ENCODE measurements at regions not wholly inside any gene's neighbourhood (a gene's known extent, or its start where the extent isn't known, plus 50 kb on each side); places are given as distances from the start of the nearest gene placed in this dataset.

GRCh38 chr20:40393197-40394079 lies 295.6 kb downstream of the MAFB start:
- DNase-seq (ENCODE audit: low spot score): no peak

GRCh38 chr20:40390654-40391053 lies 298.4 kb downstream of the MAFB start:
- DNase-seq (ENCODE audit: low spot score): no peak

DNA sequence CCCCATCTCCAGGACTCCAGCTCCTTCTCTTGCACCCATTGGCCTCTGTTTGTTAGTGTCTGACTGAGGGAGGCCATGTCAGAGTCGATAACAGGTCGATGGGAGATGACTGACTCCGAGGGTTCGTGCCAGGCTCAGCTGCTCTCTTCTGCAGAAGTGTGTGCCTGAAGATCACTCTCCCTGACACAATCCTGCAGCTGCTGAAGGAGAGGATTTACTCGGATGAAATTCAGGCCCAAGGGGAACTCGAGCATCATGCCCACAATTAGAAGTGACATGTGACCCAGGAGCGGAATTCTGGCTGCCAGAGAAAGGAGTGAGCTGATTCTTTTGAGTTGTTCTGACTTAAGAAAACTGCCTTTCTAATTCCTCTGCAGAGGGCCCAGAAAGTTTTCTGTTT lies 318.2 kb downstream of the MAFB start:
- DNase-seq (ENCODE audit: low spot score): no peak

GRCh38 chr20:40368876-40369275 lies 320.2 kb downstream of the MAFB start:
- no peak for DNase-seq (ENCODE audit: low spot score)

DNA sequence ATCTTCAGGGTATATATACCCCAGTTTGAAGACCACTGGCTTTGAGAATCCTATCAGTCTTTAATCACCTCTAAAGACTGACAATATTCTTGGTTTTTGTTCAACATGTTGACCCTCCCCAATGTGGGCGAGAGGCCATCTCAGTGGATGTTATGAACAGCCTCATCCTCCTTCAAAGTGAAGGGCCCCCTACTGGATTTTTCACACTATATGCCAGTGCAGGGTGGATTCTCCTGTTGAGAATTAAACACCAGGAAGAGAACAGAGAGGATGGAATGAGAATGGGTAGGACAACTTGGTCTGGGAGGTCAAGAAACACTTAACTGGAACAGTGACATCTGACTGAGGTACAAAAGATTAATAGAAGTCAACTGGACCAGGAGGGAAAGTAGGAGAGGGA lies 327.1 kb downstream of the MAFB start:
- DNase-seq (ENCODE audit: low spot score): no peak

DNA sequence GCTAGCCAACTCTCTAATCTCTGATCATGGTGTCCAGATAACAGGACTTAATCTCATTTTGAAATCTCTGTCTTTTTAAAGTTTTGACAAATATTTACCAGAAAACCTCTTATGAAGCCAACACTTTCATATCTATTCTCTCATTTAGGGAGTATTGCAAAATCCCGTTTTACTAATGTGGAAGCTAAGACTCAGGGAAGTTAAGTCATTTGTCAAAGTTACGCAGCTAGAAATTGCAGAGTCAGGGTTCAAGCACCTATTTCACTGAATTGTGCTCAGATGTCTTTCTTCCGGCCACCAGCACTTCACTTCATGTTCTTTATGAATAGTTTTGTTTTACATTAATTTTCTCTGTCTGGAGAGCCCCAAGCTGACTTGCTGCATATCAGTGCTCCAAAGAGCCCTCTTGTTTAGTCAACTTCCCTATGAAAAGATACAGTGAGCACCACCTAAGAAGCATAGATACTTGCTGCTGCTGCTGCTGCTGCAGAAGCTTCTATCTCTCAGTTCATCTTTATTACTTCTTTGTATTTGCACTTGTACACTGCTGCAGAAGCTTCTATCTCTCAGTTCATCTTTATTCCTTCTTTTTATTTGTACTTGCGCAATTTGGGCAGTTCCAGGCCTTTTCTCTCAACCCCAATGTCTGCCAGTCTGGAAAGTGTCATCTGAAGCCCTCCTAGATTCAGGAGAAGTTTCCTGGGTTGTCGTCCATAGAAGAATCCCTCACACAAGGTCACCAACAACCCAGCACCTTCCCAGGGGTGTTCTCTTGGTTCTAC lies 329.7 kb downstream of the MAFB start:
- no peak for DNase-seq (ENCODE audit: low spot score)

DNA sequence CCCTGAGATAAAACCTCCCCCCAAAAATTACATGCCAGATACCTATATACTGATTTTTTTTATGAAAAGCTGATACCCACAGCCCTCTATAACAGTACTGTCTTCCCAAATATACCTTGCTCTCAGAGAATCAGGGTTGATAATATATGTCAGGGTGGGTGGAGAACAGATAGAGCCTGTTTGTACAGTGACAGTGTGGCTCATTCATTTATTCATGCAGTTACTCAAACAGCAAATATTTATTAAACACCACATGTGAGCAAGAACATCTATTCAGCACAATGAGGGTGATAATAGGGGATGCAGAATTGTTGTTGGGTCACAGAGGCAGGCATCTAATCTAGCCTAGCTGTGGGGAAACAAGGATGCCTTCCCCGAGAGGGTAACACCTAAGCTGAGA lies 334.2 kb downstream of the MAFB start:
- no peak for DNase-seq (ENCODE audit: low spot score)

DNA sequence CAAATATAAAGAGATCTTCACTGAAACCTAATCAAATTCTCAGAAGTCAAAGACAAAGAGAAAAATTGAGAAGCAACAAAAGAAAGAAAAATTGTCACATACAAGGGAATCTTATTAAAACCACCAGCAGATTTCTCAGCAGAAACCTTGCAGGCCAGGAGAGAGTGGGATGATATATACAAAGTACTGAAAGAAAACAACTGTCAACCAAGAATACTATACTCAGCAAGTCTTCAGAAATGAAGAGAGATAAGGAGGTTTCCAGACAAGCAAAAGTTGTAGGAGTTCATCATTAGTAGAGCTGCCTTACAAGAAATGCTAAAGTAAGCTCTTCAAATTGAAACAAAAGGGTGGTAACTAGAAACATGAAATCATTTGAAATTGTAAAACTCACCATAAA lies 345.6 kb downstream of the MAFB start:
- no peak for DNase-seq (ENCODE audit: low spot score)

DNA sequence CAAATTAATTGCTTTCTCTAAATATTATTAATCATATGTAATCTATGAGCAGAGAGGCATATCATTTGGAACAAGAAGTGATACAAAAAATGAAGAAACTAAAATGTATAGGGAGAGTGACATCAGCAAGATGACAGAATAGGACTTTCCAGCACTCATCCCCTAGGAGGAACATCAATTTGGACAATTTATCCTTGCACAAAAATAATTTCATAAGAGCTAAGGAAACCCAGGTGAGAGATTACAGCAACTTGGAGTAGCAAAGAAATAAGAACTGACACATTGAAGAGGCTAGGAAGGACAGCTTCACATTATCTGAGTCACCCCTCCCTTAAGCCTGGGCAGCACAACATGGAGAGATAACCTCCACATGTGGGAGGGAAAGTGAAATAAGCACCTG lies 347.5 kb downstream of the MAFB start:
- no peak for DNase-seq (ENCODE audit: low spot score)

DNA sequence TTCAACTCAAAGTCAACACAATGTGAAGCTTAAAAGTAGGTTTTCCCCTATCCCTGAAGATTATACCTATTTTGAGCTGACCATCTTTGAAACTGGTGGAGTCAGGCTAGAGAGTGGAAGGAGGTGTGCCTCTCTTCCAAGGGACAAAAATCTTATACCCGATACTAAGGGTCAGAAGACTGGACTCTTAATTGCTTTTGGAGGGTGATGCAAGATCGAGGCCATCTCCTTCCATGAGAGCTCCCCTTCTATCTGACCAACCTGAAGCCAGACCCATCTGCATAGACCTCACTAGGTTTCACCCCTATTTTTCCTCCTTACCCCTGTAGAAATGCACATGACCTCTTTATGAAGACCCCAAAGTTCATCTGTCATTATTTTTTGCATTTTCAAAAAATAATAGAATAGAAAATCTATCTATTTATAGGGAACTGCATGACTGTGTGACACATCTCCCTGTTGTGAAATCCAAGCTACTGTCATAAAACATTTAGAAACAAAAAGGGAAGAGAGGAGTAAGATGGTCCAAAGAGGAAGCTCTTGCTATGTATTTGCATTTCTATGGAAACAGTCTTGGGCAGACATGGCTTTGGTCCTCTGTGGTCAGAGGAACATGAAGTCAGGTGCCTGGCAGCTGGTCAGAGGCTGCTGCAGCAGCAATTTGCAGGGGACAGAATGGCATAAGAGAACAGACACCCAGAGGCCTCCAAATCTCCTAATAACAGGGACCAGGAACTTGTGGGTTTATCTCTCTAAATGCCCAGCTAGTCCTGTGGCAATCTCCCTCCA lies 349.2 kb downstream of the MAFB start:
- peak; percentile 51 for DNase-seq (ENCODE audit: low spot score)

GRCh38 chr20:40336533-40336932 lies 352.5 kb downstream of the MAFB start:
- DNase-seq (ENCODE audit: low spot score): no peak

GRCh38 chr20:40335901-40336351 lies 353.1 kb downstream of the MAFB start:
- no peak for DNase-seq (ENCODE audit: low spot score)

GRCh38 chr20:40335437-40335836 lies 353.6 kb downstream of the MAFB start:
- DNase-seq (ENCODE audit: low spot score): no peak

DNA sequence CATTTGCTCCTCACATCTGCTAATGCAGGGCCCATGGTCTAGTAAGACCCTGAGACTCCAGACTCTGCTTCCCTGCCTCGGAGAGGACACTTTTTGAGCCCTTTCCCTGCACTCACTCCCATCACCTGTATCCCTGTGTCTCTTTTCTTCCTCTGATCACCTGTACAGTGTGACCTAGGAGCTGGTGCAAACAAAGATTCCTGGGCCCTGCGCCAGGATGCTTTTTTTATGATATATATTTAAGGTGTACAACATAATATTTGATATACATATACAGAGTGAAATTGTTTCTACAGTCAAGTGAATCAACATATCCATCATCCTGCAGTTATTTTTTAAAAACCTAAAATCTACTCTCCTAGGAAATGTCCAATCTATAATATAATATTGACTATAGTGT lies 355.4 kb downstream of the MAFB start:
- DNase-seq (ENCODE audit: low spot score): no peak

DNA sequence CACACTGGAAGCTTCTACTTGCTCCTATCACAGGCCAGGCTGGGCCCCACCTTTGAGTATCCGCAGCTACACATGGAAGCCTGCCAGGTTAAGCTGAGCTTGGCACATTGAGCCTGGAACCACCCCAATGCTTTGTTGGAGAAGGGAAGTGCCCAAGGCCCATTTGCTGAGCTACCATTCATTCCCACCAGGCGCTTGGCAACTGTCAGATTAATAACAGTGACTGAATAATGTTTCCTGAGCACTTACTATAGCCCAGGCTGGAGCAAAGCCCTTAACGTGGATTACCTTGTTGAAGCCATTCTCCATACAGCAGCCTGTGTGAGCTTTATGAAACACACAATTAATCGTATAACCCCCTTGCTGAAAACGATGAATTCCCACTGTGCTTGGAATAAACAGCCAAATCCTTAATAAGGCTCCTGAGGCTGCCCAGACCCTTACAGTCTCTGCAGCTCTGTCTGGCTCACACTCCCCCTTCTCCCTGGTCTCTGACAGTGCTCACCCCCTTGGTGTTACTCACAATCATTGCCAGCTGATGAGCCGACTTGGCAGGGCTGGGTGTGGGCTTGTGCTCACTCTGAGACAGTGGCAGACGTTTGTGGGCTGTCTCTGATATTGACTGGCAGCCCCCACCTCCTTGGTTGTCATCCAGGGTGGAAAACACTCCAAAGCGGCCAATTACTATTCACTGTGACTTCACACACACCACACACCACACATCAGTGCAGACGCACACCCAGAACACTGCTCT lies 357.1 kb downstream of the MAFB start:
- no peak for DNase-seq (ENCODE audit: low spot score)

DNA sequence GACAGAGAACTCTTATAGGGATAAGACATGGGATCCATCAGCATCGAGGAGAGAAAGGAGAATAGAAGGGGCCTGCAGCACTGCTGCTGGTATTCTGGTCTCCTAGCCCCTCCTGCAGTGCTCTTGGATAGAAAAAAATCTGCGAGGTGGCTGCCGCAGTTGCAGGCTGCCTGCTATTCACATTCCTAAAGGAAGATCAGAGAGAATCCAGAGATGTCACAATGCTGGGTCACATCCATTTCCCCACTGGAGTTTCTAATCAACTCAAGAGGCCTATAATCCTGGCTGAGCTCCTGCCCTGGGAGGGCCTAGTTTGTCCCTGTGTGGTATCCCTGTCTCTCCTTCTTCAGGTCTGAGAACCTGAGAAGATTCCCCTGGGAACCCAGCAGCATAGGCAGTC lies 357.8 kb downstream of the MAFB start:
- DNase-seq (ENCODE audit: low spot score): no peak

- DNase-seq (ENCODE audit: low spot score): no peak
Observed at GRCh38 chr20:40329321-40329720, 359.7 kb downstream of the MAFB start.

DNA sequence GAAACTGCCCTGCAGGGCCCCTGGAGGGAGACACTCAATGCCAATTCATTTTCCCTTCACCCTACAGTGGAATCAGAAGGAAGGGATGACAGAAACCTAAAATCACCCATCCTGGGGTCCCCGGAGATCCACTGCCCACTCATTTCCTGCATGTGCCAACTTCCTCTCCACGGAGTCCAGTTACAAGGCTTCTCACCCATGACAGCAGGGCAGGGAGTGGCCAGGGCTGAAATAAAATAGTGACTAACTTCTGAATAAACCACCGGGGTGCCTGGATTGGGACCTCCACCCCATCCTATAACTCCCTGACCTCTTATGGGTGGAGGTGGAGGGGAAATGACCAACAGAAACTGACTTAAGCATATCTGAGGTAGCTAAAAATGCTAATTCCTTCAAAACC lies 362.3 kb downstream of the MAFB start:
- DNase-seq (ENCODE audit: low spot score): no peak

- DNase-seq (ENCODE audit: low spot score): no peak
Observed at GRCh38 chr20:40325006-40325568, 363.9 kb downstream of the MAFB start.

DNA sequence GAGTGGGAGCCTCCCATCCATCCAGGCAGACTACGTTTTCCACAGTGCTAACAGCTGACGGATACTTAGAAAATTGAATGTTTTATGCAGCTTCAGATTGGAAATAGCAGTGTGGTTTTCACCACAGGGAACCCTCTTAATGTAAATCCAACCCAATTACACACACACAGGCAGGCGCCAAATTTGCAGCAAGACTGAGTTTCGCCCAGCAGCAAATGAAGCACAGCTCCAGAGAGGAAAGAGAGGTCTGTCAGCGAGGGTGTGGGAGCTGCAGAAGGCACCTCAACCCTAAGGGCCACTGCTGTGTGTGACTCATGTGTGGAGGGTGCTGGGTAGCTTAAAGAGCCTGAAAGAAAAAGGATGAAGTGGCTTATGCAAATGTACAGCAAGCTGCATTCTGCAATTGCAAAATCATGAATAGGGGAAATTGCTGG lies 365.7 kb downstream of the MAFB start:
- no peak for DNase-seq (ENCODE audit: low spot score)

DNA sequence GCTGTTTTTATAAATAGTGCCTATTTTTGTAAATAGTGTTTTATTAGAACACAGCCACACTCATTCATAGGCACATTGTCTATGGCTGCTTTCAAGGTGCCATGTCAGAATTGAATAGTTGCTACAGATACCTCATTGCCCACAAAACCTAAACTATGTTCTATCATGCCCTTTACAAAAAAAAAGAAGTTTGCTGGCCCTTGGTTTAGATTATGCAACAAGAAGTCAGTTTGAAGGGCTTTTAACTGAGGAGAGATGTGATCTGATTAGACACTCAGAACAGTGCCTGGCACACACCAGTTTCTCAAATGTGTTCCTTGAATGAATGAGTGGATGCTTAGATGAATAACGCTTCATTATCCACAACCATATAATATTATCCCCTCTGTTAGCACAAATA lies 366.1 kb downstream of the MAFB start:
- no peak for DNase-seq (ENCODE audit: low spot score)

Data from putamen (tissue), 1 donor.